ENCODE measurements at regions not wholly inside any gene's neighbourhood (a gene's known extent, or its start where the extent isn't known, plus 50 kb on each side); places are given as distances from the start of the nearest gene placed in this dataset.

DNA sequence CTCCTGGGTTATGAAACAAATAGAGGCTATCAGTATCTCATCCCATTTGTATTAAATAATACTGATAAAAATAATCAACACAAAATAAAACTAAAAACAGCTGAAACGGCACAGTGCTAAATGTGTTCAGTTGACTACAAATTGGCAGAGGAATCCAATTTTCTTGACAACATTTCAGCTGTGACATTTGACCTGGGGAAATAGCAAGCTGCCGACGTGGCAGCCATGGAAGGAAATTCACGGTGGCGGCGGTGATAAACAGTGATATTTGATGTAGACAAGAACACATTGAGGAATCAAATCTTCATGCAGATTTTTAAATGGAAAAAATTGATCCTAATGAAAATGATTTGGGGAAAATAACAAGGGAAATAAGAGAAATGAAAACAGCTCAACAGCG, 159.1 kb upstream of the RTL1 start:
- TF ChIP-seq, protein P1, sequence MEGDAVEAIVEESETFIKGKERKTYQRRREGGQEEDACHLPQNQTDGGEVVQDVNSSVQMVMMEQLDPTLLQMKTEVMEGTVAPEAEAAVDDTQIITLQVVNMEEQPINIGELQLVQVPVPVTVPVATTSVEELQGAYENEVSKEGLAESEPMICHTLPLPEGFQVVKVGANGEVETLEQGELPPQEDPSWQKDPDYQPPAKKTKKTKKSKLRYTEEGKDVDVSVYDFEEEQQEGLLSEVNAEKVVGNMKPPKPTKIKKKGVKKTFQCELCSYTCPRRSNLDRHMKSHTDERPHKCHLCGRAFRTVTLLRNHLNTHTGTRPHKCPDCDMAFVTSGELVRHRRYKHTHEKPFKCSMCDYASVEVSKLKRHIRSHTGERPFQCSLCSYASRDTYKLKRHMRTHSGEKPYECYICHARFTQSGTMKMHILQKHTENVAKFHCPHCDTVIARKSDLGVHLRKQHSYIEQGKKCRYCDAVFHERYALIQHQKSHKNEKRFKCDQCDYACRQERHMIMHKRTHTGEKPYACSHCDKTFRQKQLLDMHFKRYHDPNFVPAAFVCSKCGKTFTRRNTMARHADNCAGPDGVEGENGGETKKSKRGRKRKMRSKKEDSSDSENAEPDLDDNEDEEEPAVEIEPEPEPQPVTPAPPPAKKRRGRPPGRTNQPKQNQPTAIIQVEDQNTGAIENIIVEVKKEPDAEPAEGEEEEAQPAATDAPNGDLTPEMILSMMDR (IDR thresholded peaks at IDR 0.05): no peak
- no peak for TF ChIP-seq ZFX (IDR thresholded peaks at IDR 0.05; ENCODE audit: borderline replicate concordance)

Data from 22Rv1 (cell line).